22Rv1 (cell line): ENCODE measurements at regions not wholly inside any gene's neighbourhood (a gene's known extent, or its start where the extent isn't known, plus 50 kb on each side); places are given as distances from the start of the nearest gene placed in this dataset.

Experiments used
- CTCF ChIP-seq: fragments of 450-650 bp; IDR thresholded peaks from 2 replicates; pipeline ENCODE4 v1.5.1; 2017; ENCODE audit warnings: mild to moderate bottlenecking
- ZFX ChIP-seq: fragments of 450-650 bp; IDR thresholded peaks from 2 replicates; pipeline ENCODE4 v1.6.1; 2017; ENCODE audit warnings: antibody characterized with exemption, borderline replicate concordance

- TF ChIP-seq CTCF (no peak), ZFX (no peak)
Observed at GRCh38 chr17:72525225-72526015, 404.6 kb downstream of the SOX9 start.
